Activated CD4-positive, alpha-beta memory T cell treated with anti-CD3 and anti-CD28 coated beads for 36 hours (primary cell): ENCODE measurements at regions not wholly inside any gene's neighbourhood (a gene's known extent, or its start where the extent isn't known, plus 50 kb on each side); places are given as distances from the start of the nearest gene placed in this dataset.
"Not testable (repeated sequence)": the region's sequence is repeated elsewhere in the genome, so short reads cannot be mapped to it uniquely, and the experiment has no call there.

Experiments used
- CTCF ChIA-PET: fragments of 350-600 bp; sonication (Branson Sonifier 250); formaldehyde crosslinking; loops from one replicate; lab custom pipeline; 2021; ENCODE audit warnings: antibody characterized with exemption, inconsistent platforms; lab: Charles Lee
- POLR2A ChIA-PET: fragments of 350-600 bp; sonication (Branson Sonifier 250); formaldehyde crosslinking; loops from one replicate; lab custom pipeline; 2021; ENCODE audit warnings: antibody characterized with exemption; lab: Charles Lee
- DNase-seq: peaks from one replicate; pipeline ENCODE4 v3.0.0-alpha.2; 2020
- H3K27ac Mint-ChIP-seq: one replicate; pipeline ENCODE4 v1.8.0; 2021; ENCODE audit warnings: mixed read lengths
- H3K27me3 Mint-ChIP-seq: one replicate; pipeline ENCODE4 v1.8.0; 2021; ENCODE audit warnings: mixed read lengths
- H3K36me3 Mint-ChIP-seq: one replicate; pipeline ENCODE4 v1.8.0; 2021; ENCODE audit warnings: mixed read lengths
- H3K4me1 Mint-ChIP-seq: one replicate; pipeline ENCODE4 v1.8.0; 2021; ENCODE audit warnings: low read depth, mixed read lengths
- H3K4me3 Mint-ChIP-seq: one replicate; pipeline ENCODE4 v1.8.0; 2021; ENCODE audit warnings: mild to moderate bottlenecking, mixed read lengths
- H3K9me3 Mint-ChIP-seq: one replicate; pipeline ENCODE4 v1.8.0; 2021; ENCODE audit warnings: mixed read lengths
- intact Hi-C: fragments of 100-400 bp; cut with micrococcal nuclease; formaldehyde crosslinking; loops from one replicate; pipeline ENCODE4 v1.15.1; 2023

DNA sequence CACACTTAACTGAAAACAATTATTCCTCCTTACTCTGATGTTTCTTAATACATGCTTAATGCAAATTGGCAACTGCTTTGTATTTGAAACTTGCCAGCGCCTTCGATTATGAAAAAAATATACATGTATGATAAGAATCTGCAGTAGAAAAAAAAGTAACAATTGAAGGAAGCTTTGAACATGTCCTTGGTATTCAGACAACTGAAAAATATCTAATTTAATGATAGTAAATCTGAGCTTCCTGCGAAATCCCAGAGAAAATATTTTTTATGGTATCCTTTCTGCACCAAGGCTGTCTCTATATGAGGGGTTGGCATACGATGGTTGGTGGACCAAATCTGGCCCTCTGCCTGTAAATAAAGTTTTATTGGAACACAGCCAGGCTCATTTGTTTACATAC lies 186.2 kb downstream of the HDGFL1 start:
- intact Hi-C loops, result no loop called here
- POLR2A ChIA-PET, result no interaction called here

DNA sequence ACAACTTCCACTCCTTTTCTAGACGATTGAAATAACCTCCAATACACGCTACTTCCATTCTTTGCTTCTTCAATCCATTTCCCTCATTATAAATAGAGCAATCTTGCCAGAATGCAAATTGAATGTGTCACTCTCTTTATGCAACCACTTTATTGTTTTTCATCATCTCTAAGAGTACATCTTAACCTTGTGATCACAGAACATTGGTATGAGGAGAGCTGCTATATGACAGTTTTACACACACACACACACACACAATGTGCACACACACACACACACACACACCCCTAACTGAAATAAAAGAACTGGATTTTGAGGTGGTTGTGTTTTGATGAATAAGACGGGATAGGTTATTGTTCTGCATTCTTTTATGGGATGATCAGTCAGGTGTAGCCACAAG lies 187.0 kb downstream of the HDGFL1 start:
- ChIA-PET CTCF (no interaction called here), POLR2A (no interaction called here)
- intact Hi-C loops, result no loop called here
- DNase-seq, result no peak
- no peak overlapping the region for H3K27ac Mint-ChIP-seq
- peaks cover 2% of the 10 kb centered on the region for H3K9me3 Mint-ChIP-seq
- H3K36me3 Mint-ChIP-seq, result no peaks in the 10 kb centered on the region
- no peaks in the 10 kb centered on the region for H3K27me3 Mint-ChIP-seq
- no peaks in the 10 kb centered on the region for H3K4me1 Mint-ChIP-seq
- H3K4me3 Mint-ChIP-seq, result no peak overlapping the region

More for the DNA sequence above, 186.2 kb downstream of the HDGFL1 start:
- no peaks in the 10 kb centered on the region for H3K4me1 Mint-ChIP-seq
- CTCF ChIA-PET, result no interaction called here
- DNase-seq, result no peak
- H3K27me3 Mint-ChIP-seq, result no peaks in the 10 kb centered on the region
- no peaks in the 10 kb centered on the region for H3K36me3 Mint-ChIP-seq
- no peak overlapping the region for H3K4me3 Mint-ChIP-seq
- peaks cover 1% of the 10 kb centered on the region for H3K9me3 Mint-ChIP-seq
- H3K27ac Mint-ChIP-seq, result no peak overlapping the region

DNA sequence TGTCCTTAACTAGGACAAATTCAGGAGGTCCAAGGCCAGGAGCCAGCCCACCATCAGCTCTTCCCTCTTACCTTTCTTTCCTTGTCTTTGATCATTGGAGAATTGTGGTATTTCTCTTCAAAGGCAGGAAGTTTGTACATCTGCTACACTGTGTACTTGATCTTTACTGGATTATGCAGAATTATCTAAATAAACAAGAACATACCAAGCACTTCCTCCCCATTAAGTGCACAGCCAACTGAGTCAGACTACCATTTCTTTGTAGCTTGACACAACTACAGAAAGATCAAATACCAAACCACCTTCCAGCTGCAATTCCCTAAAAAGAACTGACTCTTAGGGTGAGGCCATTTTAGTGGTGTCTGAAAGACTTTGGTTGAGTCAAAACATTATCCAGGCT lies 195.1 kb downstream of the HDGFL1 start:
- Mint-ChIP-seq H3K27me3 (no peaks in the 10 kb centered on the region), H3K4me3 (no peak overlapping the region), H3K9me3 (peaks cover 12% of the 10 kb centered on the region), H3K36me3 (no peaks in the 10 kb centered on the region), H3K27ac (no peak overlapping the region), H3K4me1 (no peaks in the 10 kb centered on the region)
- CTCF ChIA-PET, result no interaction called here
- DNase-seq, result no peak
- POLR2A ChIA-PET, result no interaction called here
- intact Hi-C loops, result no loop called here

DNA sequence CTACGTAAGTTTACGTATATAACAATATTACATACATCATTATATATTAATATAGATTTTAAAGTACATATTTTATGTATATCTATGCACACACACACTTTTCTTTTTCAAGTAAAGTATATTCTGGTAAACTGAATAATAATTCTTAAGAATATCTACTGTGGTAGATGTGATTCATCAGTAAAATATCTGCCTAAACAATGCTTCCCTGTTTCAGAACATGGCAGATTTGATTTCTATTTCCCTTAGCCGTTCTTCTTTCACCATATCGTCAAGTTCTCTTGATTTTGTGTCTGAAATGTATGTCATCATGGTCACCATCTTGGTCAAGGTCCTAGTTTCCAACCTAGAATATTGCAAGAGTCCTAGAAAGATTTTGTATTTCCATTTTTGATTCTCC lies 195.6 kb downstream of the HDGFL1 start:
- H3K9me3 Mint-ChIP-seq, result peaks cover 12% of the 10 kb centered on the region
- no peak overlapping the region for H3K27ac Mint-ChIP-seq

DNA sequence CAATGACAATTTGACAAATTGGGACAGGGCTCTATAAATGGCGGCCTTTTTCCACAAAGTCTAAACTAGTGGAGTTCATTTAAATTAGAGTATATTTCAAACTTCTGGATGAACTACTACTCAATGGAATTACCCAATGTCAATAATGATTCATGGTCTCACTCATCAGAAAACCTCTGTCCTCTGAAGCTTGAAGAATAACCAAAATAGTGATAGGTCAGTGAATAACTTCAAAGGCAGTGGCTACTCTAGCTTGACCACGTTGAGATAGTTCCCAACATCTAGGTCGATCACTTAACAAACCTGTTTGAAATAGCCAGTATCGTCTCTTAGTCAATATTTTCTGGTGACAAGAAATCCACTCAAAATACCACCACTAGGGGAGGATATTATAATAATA lies 197.6 kb downstream of the HDGFL1 start:
- no peak for DNase-seq
- ChIA-PET CTCF (no interaction called here), POLR2A (no interaction called here)
- no peak overlapping the region for H3K4me3 Mint-ChIP-seq
- H3K4me1 Mint-ChIP-seq, result no peaks in the 10 kb centered on the region
- H3K27ac Mint-ChIP-seq, result no peak overlapping the region
- H3K27me3 Mint-ChIP-seq, result no peaks in the 10 kb centered on the region
- peaks cover 9% of the 10 kb centered on the region for H3K9me3 Mint-ChIP-seq
- no peaks in the 10 kb centered on the region for H3K36me3 Mint-ChIP-seq
- intact Hi-C loops, result no loop called here

More for the DNA sequence above, 195.6 kb downstream of the HDGFL1 start:
- ChIA-PET POLR2A (no interaction called here), CTCF (no interaction called here)
- DNase-seq, result no peak
- no peaks in the 10 kb centered on the region for H3K27me3 Mint-ChIP-seq
- H3K36me3 Mint-ChIP-seq, result no peaks in the 10 kb centered on the region
- no peaks in the 10 kb centered on the region for H3K4me1 Mint-ChIP-seq
- intact Hi-C loops, result no loop called here
- H3K4me3 Mint-ChIP-seq, result no peak overlapping the region

DNA sequence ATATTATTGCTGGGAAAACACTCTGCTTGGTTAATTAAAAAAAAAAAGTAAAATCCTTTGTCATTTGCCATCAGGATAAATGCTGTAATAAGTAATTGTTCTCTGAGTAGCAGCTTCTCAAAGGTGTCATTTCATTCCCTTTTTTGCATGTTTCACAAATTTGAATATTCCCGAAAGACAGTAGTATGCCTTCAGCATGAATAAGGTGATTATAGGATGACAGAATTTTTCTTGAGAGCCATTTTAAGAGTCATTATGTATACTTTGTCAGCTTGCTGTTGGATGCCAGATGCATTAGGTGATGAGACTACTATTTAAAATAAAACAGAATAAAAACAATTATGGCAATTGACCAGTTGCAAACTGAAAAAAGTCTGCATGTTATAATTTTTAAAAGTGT lies 200.7 kb downstream of the HDGFL1 start:
- DNase-seq, result no peak
- CTCF ChIA-PET, result no interaction called here
- intact Hi-C loops, result no loop called here
- H3K4me3 Mint-ChIP-seq, result no peak overlapping the region
- POLR2A ChIA-PET, result no interaction called here
- no peak overlapping the region for H3K27ac Mint-ChIP-seq
- no peaks in the 10 kb centered on the region for H3K27me3 Mint-ChIP-seq
- H3K4me1 Mint-ChIP-seq, result no peaks in the 10 kb centered on the region
- H3K9me3 Mint-ChIP-seq, result peaks cover 8% of the 10 kb centered on the region
- no peaks in the 10 kb centered on the region for H3K36me3 Mint-ChIP-seq

DNA sequence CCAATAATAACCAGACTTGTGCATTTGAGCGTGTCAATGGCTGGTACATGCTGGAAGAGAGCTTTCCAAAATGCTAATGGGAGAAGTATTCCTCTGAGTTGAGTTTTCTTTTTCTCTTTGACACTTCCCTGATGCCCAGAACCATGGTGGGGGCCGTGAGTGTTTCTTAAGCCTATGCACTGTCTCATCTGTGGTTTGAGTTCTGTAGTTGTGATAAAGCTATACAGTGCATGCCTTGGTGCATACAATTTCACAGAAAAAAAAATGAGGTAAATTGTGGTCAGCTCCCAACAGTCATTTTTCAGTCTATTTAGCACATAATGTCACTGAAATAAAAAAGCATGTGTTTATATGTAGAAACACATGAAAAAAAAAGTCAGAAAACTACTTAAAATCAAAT lies 204.8 kb downstream of the HDGFL1 start:
- no peak for DNase-seq

DNA sequence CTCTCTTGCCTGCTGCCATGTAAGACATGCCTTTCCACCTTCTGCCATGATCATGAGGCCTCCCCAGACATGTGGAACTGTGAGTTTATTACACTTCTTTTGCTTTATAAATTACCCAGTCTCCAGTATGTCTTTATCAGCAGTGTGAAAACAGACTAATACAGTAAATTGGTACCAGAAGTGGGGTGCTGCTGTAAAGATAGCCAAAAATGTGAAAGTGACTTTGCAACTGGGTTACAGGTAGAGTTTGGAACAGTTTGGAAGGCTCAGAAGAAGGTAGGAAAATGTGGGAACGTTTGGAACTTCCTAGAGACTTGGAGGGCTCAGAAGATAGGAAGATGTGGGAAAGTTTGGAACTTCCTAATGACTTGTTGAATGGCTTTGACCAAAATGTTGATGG lies 209.1 kb downstream of the HDGFL1 start:
- H3K4me1 Mint-ChIP-seq, DNase-seq, intact Hi-C loops, H3K27me3 Mint-ChIP-seq, H3K4me3 Mint-ChIP-seq, CTCF ChIA-PET, H3K36me3 Mint-ChIP-seq, POLR2A ChIA-PET, H3K27ac Mint-ChIP-seq: not testable (repeated sequence)
- H3K9me3 Mint-ChIP-seq, result peaks cover 34% of the 10 kb centered on the region

More for the DNA sequence above, 204.8 kb downstream of the HDGFL1 start:
- no peaks in the 10 kb centered on the region for H3K27me3 Mint-ChIP-seq
- H3K27ac Mint-ChIP-seq, result no peak overlapping the region
- peaks cover 2% of the 10 kb centered on the region for H3K36me3 Mint-ChIP-seq
- ChIA-PET POLR2A (no interaction called here), CTCF (no interaction called here)
- H3K4me1 Mint-ChIP-seq, result no peaks in the 10 kb centered on the region
- intact Hi-C loops, result no loop called here
- H3K4me3 Mint-ChIP-seq, result no peak overlapping the region
- peaks cover 28% of the 10 kb centered on the region for H3K9me3 Mint-ChIP-seq

DNA sequence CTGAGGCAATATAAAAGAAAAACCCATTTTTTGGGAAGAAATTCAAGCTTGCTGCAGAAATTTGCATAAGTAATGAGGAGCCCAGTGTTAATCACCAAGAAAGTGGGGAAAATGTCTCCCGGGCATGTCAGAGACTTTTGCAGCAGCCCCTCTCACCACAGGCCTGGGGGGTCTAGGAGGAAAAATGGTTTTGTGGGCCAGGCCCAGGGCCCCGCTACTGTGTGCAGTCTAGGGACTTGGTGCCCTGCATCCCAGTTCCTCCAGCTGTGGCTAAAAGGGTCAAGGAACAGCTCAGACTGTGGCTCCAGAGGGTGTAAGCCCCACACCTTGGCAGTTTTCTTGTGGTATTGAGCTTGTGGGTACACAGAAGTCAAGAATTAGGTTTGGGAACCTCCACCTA lies 209.7 kb downstream of the HDGFL1 start:
- Mint-ChIP-seq H3K9me3 (peaks cover 34% of the 10 kb centered on the region), H3K36me3 (peaks cover 2% of the 10 kb centered on the region), H3K4me3 (no peak overlapping the region), H3K27me3 (no peaks in the 10 kb centered on the region), H3K4me1 (no peaks in the 10 kb centered on the region), H3K27ac (no peak overlapping the region)
- POLR2A ChIA-PET, result no interaction called here
- CTCF ChIA-PET, result no interaction called here
- intact Hi-C loops, result no loop called here
- DNase-seq, result no peak

DNA sequence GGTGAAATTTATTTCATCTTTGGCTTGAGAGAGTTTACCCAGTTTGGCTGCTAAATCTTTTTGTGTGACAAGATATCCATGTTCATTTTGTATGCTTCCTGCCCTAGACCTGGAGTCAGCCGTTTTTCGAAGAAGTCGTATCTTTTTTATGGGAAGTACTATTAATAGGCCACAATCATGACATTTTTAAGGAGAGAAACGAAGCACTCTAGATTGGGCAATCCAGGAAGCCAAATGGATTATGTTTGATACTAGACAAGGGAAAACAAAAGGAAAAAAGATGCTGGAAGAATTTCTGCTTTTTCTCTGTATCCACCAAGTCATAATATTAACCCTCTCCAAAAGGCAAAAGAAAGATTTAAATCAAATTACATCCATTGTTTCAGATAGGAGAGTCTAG lies 214.6 kb downstream of the HDGFL1 start:
- Mint-ChIP-seq H3K27ac (no peak overlapping the region), H3K4me1 (no peaks in the 10 kb centered on the region), H3K36me3 (no peaks in the 10 kb centered on the region), H3K27me3 (no peaks in the 10 kb centered on the region), H3K9me3 (peaks cover 10% of the 10 kb centered on the region), H3K4me3 (no peak overlapping the region)
- CTCF ChIA-PET, result no interaction called here
- intact Hi-C loops, result no loop called here
- POLR2A ChIA-PET, result no interaction called here
- DNase-seq, result no peak

DNA sequence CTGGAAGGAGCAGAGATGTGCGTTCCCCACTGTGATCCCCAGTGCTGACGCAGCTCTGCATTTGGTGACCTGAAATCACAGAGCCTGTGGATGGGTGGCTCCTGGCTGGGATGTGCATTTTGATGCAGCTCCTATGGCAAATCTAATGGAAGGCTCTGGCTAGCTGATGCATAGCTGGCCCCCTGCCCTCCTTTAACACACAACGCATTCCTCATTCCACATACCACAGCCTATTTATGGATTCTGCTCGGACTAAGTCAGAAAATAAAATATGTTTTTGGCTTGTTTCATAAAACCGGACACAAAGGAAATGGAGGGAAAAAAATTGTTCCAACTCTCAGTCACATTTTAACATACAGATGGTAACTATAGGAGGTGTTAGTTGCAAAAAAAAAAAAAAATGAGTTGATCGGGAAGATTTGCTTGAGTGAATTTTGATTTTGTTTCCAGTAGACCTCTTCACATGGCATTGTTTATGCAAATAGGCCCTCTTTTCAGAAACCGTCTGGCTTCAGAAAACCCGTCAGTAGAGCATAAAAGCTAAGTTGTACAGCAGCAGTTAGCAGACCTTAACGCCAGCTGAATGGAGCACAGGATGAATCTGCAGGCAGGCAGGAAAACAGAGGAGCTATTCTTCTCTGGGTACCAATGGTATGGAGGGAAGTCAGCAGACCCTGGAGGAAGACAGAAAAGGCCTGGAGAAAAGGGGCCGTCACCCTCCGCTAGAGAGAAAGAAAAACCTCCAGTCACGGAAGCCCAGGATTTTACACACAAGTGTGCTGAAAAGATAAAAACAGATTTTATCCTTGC lies 215.4 kb downstream of the HDGFL1 start:
- ChIA-PET CTCF (no interaction called here), POLR2A (no interaction called here)
- no peaks in the 10 kb centered on the region for H3K36me3 Mint-ChIP-seq
- intact Hi-C loops, result no loop called here
- H3K4me1 Mint-ChIP-seq, result no peaks in the 10 kb centered on the region
- H3K4me3 Mint-ChIP-seq, result no peak overlapping the region
- DNase-seq, result no peak
- H3K9me3 Mint-ChIP-seq, result peaks cover 8% of the 10 kb centered on the region
- H3K27ac Mint-ChIP-seq, result no peak overlapping the region
- H3K27me3 Mint-ChIP-seq, result no peaks in the 10 kb centered on the region

DNA sequence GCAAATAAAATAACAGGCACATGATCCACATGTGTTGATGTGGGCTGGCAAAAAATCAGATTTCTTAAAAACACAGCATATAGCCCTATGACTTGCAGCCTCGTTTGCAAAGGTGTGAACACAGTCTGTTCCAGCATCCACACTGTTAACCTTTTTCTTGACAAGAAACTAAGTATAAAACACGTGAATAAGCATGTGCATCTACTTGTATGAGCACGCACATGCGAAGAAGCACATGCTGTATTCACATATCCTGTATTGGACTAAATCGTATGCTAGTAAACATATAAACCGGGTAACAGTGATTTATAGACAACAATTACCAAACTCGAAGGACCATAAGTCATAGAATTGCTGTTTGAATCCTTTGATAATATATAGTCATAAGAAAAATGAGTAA lies 218.7 kb downstream of the HDGFL1 start:
- no peak for DNase-seq
- CTCF ChIA-PET, result no interaction called here
- intact Hi-C loops, result no loop called here
- Mint-ChIP-seq H3K27ac (no peak overlapping the region), H3K4me3 (no peak overlapping the region), H3K9me3 (peaks cover 15% of the 10 kb centered on the region), H3K36me3 (no peaks in the 10 kb centered on the region), H3K4me1 (no peaks in the 10 kb centered on the region), H3K27me3 (no peaks in the 10 kb centered on the region)
- POLR2A ChIA-PET, result no interaction called here

DNA sequence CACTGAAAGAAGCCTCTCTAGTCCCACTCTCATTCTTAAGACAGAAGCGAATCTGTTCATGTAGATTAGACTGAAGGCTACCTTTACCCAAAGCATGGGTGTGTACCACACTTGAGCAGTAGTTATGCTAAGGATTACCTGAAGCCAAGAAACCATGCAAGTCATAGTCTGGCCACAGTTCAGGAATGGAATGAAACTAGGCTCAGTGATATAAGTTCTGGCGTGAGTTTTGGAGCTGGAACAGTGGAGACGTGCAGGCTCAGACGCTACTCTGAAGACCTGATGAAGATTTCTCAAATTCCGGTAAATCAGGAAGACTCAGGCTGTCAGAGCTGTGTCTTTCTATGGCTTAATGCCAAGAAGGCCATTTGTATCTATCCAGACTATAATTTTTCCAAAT lies 219.9 kb downstream of the HDGFL1 start:
- CTCF ChIA-PET, result no interaction called here
- no peaks in the 10 kb centered on the region for H3K4me1 Mint-ChIP-seq
- H3K4me3 Mint-ChIP-seq, result no peak overlapping the region

More for the DNA sequence above, 219.9 kb downstream of the HDGFL1 start:
- H3K27me3 Mint-ChIP-seq, result no peaks in the 10 kb centered on the region
- intact Hi-C loops, result no loop called here
- no peaks in the 10 kb centered on the region for H3K36me3 Mint-ChIP-seq
- DNase-seq, result no peak
- H3K27ac Mint-ChIP-seq, result no peak overlapping the region
- peaks cover 19% of the 10 kb centered on the region for H3K9me3 Mint-ChIP-seq
- POLR2A ChIA-PET, result no interaction called here
